ENCODE measurements at regions not wholly inside any gene's neighbourhood (a gene's known extent, or its start where the extent isn't known, plus 50 kb on each side); places are given as distances from the start of the nearest gene placed in this dataset.

- TF ChIP-seq CTCF (conservative IDR thresholded peaks at IDR 0.05) = no peak
- no peak for TF ChIP-seq EZH2 (IDR thresholded peaks at IDR 0.05; ENCODE audit: low read depth)
Measured at GRCh38 chr6:18725449-18725848, 338.3 kb downstream of the RNF144B start.

All from PC-9 (cell line).